Smooth muscle cell (in vitro differentiated cells): ENCODE measurements at regions not wholly inside any gene's neighbourhood (a gene's known extent, or its start where the extent isn't known, plus 50 kb on each side); places are given as distances from the start of the nearest gene placed in this dataset.

Experiments
- DNase-seq: peaks from one replicate; lab custom pipeline; 2025; ENCODE audit not compliant: unreplicated experiment; lab: John Stamatoyannopoulos, UW
- H2AFZ ChIP-seq: fragments of 200-600 bp; sonication (generic); 2 replicates; pipeline ENCODE4 v1.6.0; 2016; ENCODE audit warnings: antibody characterized with exemption, low read depth, mild to moderate bottlenecking
- H3F3A ChIP-seq: fragments of 200-600 bp; sonication (generic); 2 replicates; pipeline ENCODE4 v1.6.0; 2017; ENCODE audit warnings: antibody characterized with exemption, low read depth
- H3K27ac ChIP-seq: fragments of 200-600 bp; sonication (generic); 2 replicates; pipeline ENCODE4 v1.5.1; 2016; ENCODE audit warnings: low read depth, mild to moderate bottlenecking
- H3K27me3 ChIP-seq: fragments of 200-600 bp; sonication (generic); 2 replicates; pipeline ENCODE4 v1.6.1; 2016; ENCODE audit warnings: low read depth, mild to moderate bottlenecking
- H3K36me3 ChIP-seq: fragments of 200-600 bp; sonication (generic); 2 replicates; pipeline ENCODE4 v1.5.1; 2016; ENCODE audit warnings: low read depth
- H3K4me1 ChIP-seq: fragments of 200-600 bp; sonication (generic); 2 replicates; pipeline ENCODE4 v1.5.1; 2016; ENCODE audit warnings: low read depth
- H3K4me2 ChIP-seq: fragments of 200-600 bp; sonication (generic); 2 replicates; pipeline ENCODE4 v1.6.0; 2016; ENCODE audit warnings: mild to moderate bottlenecking
- H3K4me3 ChIP-seq: fragments of 200-600 bp; sonication (generic); 2 replicates; pipeline ENCODE4 v1.5.1; 2016; ENCODE audit warnings: mild to moderate bottlenecking
- H3K79me2 ChIP-seq: fragments of 200-600 bp; sonication (generic); 2 replicates; pipeline ENCODE4 v1.6.0; 2016; ENCODE audit warnings: low read depth, mild to moderate bottlenecking
- H3K9ac ChIP-seq: fragments of 200-600 bp; sonication (generic); 2 replicates; pipeline ENCODE4 v1.6.0; 2016; ENCODE audit warnings: low read depth
- H3K9me3 ChIP-seq: fragments of 200-600 bp; sonication (generic); replicated peaks from 2 replicates; pipeline ENCODE4 v1.5.1; 2016; ENCODE audit warnings: low read depth
- H4K20me1 ChIP-seq: fragments of 200-600 bp; sonication (generic); 2 replicates; pipeline ENCODE4 v1.6.0; 2016; ENCODE audit warnings: low read depth
- CTCF ChIP-seq: fragments of 200-600 bp; sonication (generic); IDR thresholded peaks from 2 replicates; pipeline ENCODE4 v1.5.1; 2017; ENCODE audit warnings: borderline replicate concordance, mild to moderate bottlenecking, antibody characterized with exemption; ENCODE audit not compliant: insufficient read depth, poor library complexity, severe bottlenecking
- WGBS: methylation state at CpG from one replicate; pipeline ENCODE4 v1.1.7; 2016; ENCODE audit warnings: low lambda C conversion rate; 5-methylcytosine and 5-hydroxymethylcytosine counted together

GRCh38 chr17:12389421-12389820 lies 276.3 kb upstream of the MYOCD start:
- Histone ChIP-seq H4K20me1 (no peaks in the 10 kb centered on the region), H3K9me3 (no peaks in the 10 kb centered on the region), H3K9ac (no peak overlapping the region), H3K4me1 (no peaks in the 10 kb centered on the region), H3K4me2 (no peak overlapping the region), H2AFZ (no peak overlapping the region), H3K79me2 (no peaks in the 10 kb centered on the region), H3K27ac (no peak overlapping the region), H3K4me3 (no peak overlapping the region), H3K36me3 (no peaks in the 10 kb centered on the region), H3K27me3 (no peaks in the 10 kb centered on the region), H3F3A (no peaks in the 10 kb centered on the region)
- no peak for DNase-seq
- WGBS, result 88% methylated on average over 2 of the region's 2 CpGs
- TF ChIP-seq CTCF, result no peak

- H3K9me3 ChIP-seq, result no peaks in the 10 kb centered on the region
- H3K4me2 ChIP-seq, result no peak overlapping the region
- no peaks in the 10 kb centered on the region for H3F3A ChIP-seq
- H3K36me3 ChIP-seq, result no peaks in the 10 kb centered on the region
- no peaks in the 10 kb centered on the region for H3K27me3 ChIP-seq
- H3K9ac ChIP-seq, result no peak overlapping the region
- no peak overlapping the region for H3K4me3 ChIP-seq
- H3K4me1 ChIP-seq, result no peaks in the 10 kb centered on the region
- H2AFZ ChIP-seq, result no peak overlapping the region
- TF ChIP-seq CTCF, result no peak
- 94% methylated on average over 4 of the region's 4 CpGs for whole genome bisulfite sequencing
- H4K20me1 ChIP-seq, result no peaks in the 10 kb centered on the region
- H3K27ac ChIP-seq, result no peak overlapping the region
- no peaks in the 10 kb centered on the region for H3K79me2 ChIP-seq
- DNase-seq, result no peak
These were observed 275.1 kb upstream of the MYOCD start for GRCh38 chr17:12390631-12391030.

GRCh38 chr17:12391468-12391867 lies 274.2 kb upstream of the MYOCD start:
- H3K36me3 ChIP-seq, result no peaks in the 10 kb centered on the region
- no peak overlapping the region for H3K9ac ChIP-seq
- no peak overlapping the region for H3K27ac ChIP-seq
- H2AFZ ChIP-seq, result no peak overlapping the region
- 71% methylated on average over 3 of the region's 3 CpGs for WGBS
- DNase-seq, result no peak
- H3K4me1 ChIP-seq, result no peaks in the 10 kb centered on the region
- H3K4me3 ChIP-seq, result no peak overlapping the region
- H3K9me3 ChIP-seq, result no peaks in the 10 kb centered on the region
- H3K4me2 ChIP-seq, result no peak overlapping the region
- H3F3A ChIP-seq, result no peaks in the 10 kb centered on the region
- no peaks in the 10 kb centered on the region for H3K79me2 ChIP-seq
- H3K27me3 ChIP-seq, result no peaks in the 10 kb centered on the region
- H4K20me1 ChIP-seq, result no peaks in the 10 kb centered on the region
- no peak for TF ChIP-seq CTCF

GRCh38 chr17:12395733-12396354 lies 269.8 kb upstream of the MYOCD start:
- H3K4me3 ChIP-seq, result no peak overlapping the region
- 51% methylated on average over 5 of the region's 5 CpGs for WGBS
- no peaks in the 10 kb centered on the region for H3F3A ChIP-seq
- H3K9me3 ChIP-seq, result no peaks in the 10 kb centered on the region
- H3K4me2 ChIP-seq, result no peak overlapping the region
- no peak for DNase-seq
- H3K9ac ChIP-seq, result no peak overlapping the region
- H3K4me1 ChIP-seq, result no peaks in the 10 kb centered on the region
- no peak overlapping the region for H3K27ac ChIP-seq
- H2AFZ ChIP-seq, result no peak overlapping the region
- H3K79me2 ChIP-seq, result no peaks in the 10 kb centered on the region
- H4K20me1 ChIP-seq, result no peaks in the 10 kb centered on the region
- peak; percentile 50 for TF ChIP-seq CTCF
- no peaks in the 10 kb centered on the region for H3K27me3 ChIP-seq
- H3K36me3 ChIP-seq, result no peaks in the 10 kb centered on the region
